Kidney (tissue), 13 donors: ENCODE measurements at regions not wholly inside any gene's neighbourhood (a gene's known extent, or its start where the extent isn't known, plus 50 kb on each side); places are given as distances from the start of the nearest gene placed in this dataset.
A peak's percentile ranks its signal among the peaks of the same experiment; 100 is the strongest.

ENCODE experiments used
- DNase-seq, 5 donors: peaks; one replicate each; pipeline ENCODE4 v3.0.0-alpha.2; 2013 to 2020
- FAIRE-seq: peaks from 2 replicates; lab custom pipeline; 2012; peaks lifted over from hg19 to GRCh38; lab: Jason Lieb, UNC
- H3K27ac ChIP-seq, 2 donors: one replicate each; pipeline ENCODE4 v1.7.0; 2013; ENCODE audit warnings: low read depth in 2 of 2, low read length in 2 of 2, inconsistent platforms in 1 of 2
- H3K27me3 ChIP-seq: one replicate; pipeline ENCODE4 v1.7.1; 2013; ENCODE audit warnings: low read length, inconsistent platforms; ENCODE audit not compliant: control insufficient read depth, insufficient read depth
- H3K36me3 ChIP-seq, 3 donors: one replicate each; pipeline versions ENCODE4 v1.7.0 to v1.7.1; 2013; ENCODE audit warnings: low read length in 3 of 3, control low read depth in 1 of 3, inconsistent platforms in 1 of 3; ENCODE audit not compliant: insufficient read depth in 3 of 3, control insufficient read depth in 2 of 3
- H3K4me1 ChIP-seq, 3 donors: one replicate each; pipeline versions ENCODE4 v1.7.0 to v1.7.1; 2013; ENCODE audit warnings: low read length in 3 of 3, inconsistent platforms in 1 of 3, low read depth in 1 of 3; ENCODE audit not compliant: control insufficient read depth in 2 of 3, insufficient read depth in 2 of 3
- H3K4me3 ChIP-seq, 3 donors: one replicate each; pipeline versions ENCODE4 v1.7.0 to v1.8.1; 2013; ENCODE audit warnings: low read length in 3 of 3, control low read depth in 1 of 3, inconsistent platforms in 1 of 3
- H3K9ac ChIP-seq, 3 donors: one replicate each; pipeline versions ENCODE4 v1.7.0 to v1.7.1; 2013; ENCODE audit warnings: low read length in 3 of 3, control low read depth in 1 of 3, inconsistent platforms in 1 of 3
- H3K9me3 ChIP-seq, 3 donors: one replicate each; pipeline versions ENCODE4 v1.7.0 to v1.7.1; 2013; ENCODE audit warnings: low read length in 3 of 3, control low read depth in 1 of 3, inconsistent platforms in 1 of 3; ENCODE audit not compliant: control insufficient read depth in 2 of 3, insufficient read depth in 1 of 3
- CTCF ChIP-seq: IDR thresholded peaks from 3 replicates; pipeline ENCODE4 v1.5.1; 2012; ENCODE audit warnings: mild to moderate bottlenecking, moderate library complexity, borderline replicate concordance; ENCODE audit not compliant: insufficient read depth; ENCODE audit errors: extremely low read depth
- intact Hi-C: fragments of 100-400 bp; cut with DNase I; formaldehyde crosslinking; loops from one replicate; pipeline ENCODE4 v1.11.1; 2022
- donor health status: control.
- donor health status: control.
- donor health status: control.
- donor health status: control.
- donor health status: control.
- donor health status: DM: yes; HTN: yes; CAD: no.
- donor health status: Normal renal cell carcinoma (clear cell type).

- FAIRE-seq: no peak
- no peaks in the 10 kb centered on the region for H3K4me1 ChIP-seq
- no peaks in the 10 kb centered on the region for H3K36me3 ChIP-seq
- peak in 1 of 5 donors; percentile 24 for DNase-seq
- H3K4me3 ChIP-seq: no peak overlapping the region
- H3K27me3 ChIP-seq: peaks cover 4% of the 10 kb centered on the region
- H3K9ac ChIP-seq: no peak overlapping the region
- peaks cover 0 to 2% (median 0%) of the 10 kb centered on the region in 3 donors for H3K9me3 ChIP-seq
- intact Hi-C loops: no loop called here
- H3K27ac ChIP-seq: no peak overlapping the region
- TF ChIP-seq CTCF: no peak
These were observed 169.2 kb downstream of the URI1 start for GRCh38 chr19:30111021-30111855.

GRCh38 chr19:30112171-30112570, 170.1 kb downstream of the URI1 start:
- no peak for TF ChIP-seq CTCF
- Histone ChIP-seq H3K27me3 (peaks cover 5% of the 10 kb centered on the region), H3K36me3 (no peaks in the 10 kb centered on the region), H3K27ac (no peak overlapping the region), H3K4me1 (peaks cover 0 to 3% (median 0%) of the 10 kb centered on the region in 3 donors), H3K9ac (no peak overlapping the region), H3K4me3 (no peak overlapping the region), H3K9me3 (peaks cover 0 to 4% (median 0%) of the 10 kb centered on the region in 3 donors)
- intact Hi-C loops: no loop called here
- DNase-seq (peak in 1 of 5 donors; percentile 43), FAIRE-seq (no peak)

GRCh38 chr19:30112666-30113065, 170.6 kb downstream of the URI1 start:
- intact Hi-C loops: no loop called here

More at GRCh38 chr19:30112666-30113065, 170.6 kb downstream of the URI1 start:
- H3K27ac ChIP-seq: no peak overlapping the region
- no peaks in the 10 kb centered on the region for H3K36me3 ChIP-seq
- peaks cover 0 to 4% (median 0%) of the 10 kb centered on the region in 3 donors for H3K9me3 ChIP-seq
- no peak for TF ChIP-seq CTCF
- FAIRE-seq (no peak), DNase-seq (peak in 1 of 5 donors; percentile 54)
- peaks cover 0 to 3% (median 0%) of the 10 kb centered on the region in 3 donors for H3K4me1 ChIP-seq
- H3K4me3 ChIP-seq: no peak overlapping the region
- peaks cover 5% of the 10 kb centered on the region for H3K27me3 ChIP-seq
- H3K9ac ChIP-seq: no peak overlapping the region
